IMR-90 (cell line): ENCODE measurements at regions not wholly inside any gene's neighbourhood (a gene's known extent, or its start where the extent isn't known, plus 50 kb on each side); places are given as distances from the start of the nearest gene placed in this dataset.

Experiments used
- CEBPB ChIP-seq: IDR thresholded peaks from 2 replicates; pipeline ENCODE4 v1.6.1; 2012; ENCODE audit warnings: low read depth, low read length, improper control_type of control experiment
- CHD1 ChIP-seq: IDR thresholded peaks from 2 replicates; pipeline ENCODE4 v1.6.1; 2012; ENCODE audit warnings: low read depth, low read length, improper control_type of control experiment
- CTCF ChIP-seq: conservative IDR thresholded peaks from 2 replicates; pipeline ENCODE4 v1.5.1; 2012; ENCODE audit warnings: mild to moderate bottlenecking, low read depth, low read length, improper control_type of control experiment
- MAFK ChIP-seq: IDR thresholded peaks from 2 replicates; pipeline ENCODE4 v1.6.1; 2012; ENCODE audit warnings: low read depth, low read length, improper control_type of control experiment
- POLR2A ChIP-seq: IDR thresholded peaks from 2 replicates; pipeline ENCODE4 v1.6.1; 2012; ENCODE audit warnings: mild to moderate bottlenecking, low read depth, low read length
- RCOR1 ChIP-seq: IDR thresholded peaks from 2 replicates; pipeline ENCODE4 v1.6.1; 2012; ENCODE audit warnings: mild to moderate bottlenecking, low read length, improper control_type of control experiment; ENCODE audit not compliant: insufficient replicate concordance
- RFX5 ChIP-seq: IDR thresholded peaks from 2 replicates; pipeline ENCODE4 v1.8.0; 2012; ENCODE audit warnings: low read depth, mild to moderate bottlenecking, low read length, moderate library complexity
- SMC3 ChIP-seq: fragments of 150-350 bp; IDR thresholded peaks from 2 replicates; pipeline ENCODE4 v1.6.1; 2016; ENCODE audit warnings: low read depth, mild to moderate bottlenecking, antibody characterized with exemption, low read length, moderate library complexity
- USF2 ChIP-seq: fragments of 150-350 bp; IDR thresholded peaks from 2 replicates; pipeline ENCODE4 v1.6.1; 2017; ENCODE audit warnings: mild to moderate bottlenecking, antibody characterized with exemption, low read length, low read depth

- TF ChIP-seq CHD1, result no peak
- TF ChIP-seq CTCF, result no peak
- no peak for TF ChIP-seq CEBPB
- no peak for TF ChIP-seq MAFK
- TF ChIP-seq RFX5, result no peak
- TF ChIP-seq RCOR1, result no peak
- no peak for TF ChIP-seq USF2
- TF ChIP-seq POLR2A, result no peak
- TF ChIP-seq SMC3, result no peak
Measured at GRCh38 chr5:117336208-117336607, 761.6 kb upstream of the SEMA6A start.
